ENCODE measurements at regions not wholly inside any gene's neighbourhood (a gene's known extent, or its start where the extent isn't known, plus 50 kb on each side); places are given as distances from the start of the nearest gene placed in this dataset.

- TF ChIP-seq, protein P1, sequence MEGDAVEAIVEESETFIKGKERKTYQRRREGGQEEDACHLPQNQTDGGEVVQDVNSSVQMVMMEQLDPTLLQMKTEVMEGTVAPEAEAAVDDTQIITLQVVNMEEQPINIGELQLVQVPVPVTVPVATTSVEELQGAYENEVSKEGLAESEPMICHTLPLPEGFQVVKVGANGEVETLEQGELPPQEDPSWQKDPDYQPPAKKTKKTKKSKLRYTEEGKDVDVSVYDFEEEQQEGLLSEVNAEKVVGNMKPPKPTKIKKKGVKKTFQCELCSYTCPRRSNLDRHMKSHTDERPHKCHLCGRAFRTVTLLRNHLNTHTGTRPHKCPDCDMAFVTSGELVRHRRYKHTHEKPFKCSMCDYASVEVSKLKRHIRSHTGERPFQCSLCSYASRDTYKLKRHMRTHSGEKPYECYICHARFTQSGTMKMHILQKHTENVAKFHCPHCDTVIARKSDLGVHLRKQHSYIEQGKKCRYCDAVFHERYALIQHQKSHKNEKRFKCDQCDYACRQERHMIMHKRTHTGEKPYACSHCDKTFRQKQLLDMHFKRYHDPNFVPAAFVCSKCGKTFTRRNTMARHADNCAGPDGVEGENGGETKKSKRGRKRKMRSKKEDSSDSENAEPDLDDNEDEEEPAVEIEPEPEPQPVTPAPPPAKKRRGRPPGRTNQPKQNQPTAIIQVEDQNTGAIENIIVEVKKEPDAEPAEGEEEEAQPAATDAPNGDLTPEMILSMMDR (CRISPR knock-in tag; IDR thresholded peaks at IDR 0.05): no peak
- TF ChIP-seq BHLHE40 (IDR thresholded peaks at IDR 0.05; ENCODE audit: low read length): no peak
- TF ChIP-seq SRSF1 (optimal IDR thresholded peaks at IDR 0.05; ENCODE audit: low read depth, low read length): no peak
- TF ChIP-seq NR2C2 (CRISPR knock-in tag; IDR thresholded peaks at IDR 0.05; ENCODE audit: borderline replicate concordance): no peak
- no peak for TF ChIP-seq HINFP (CRISPR knock-in tag; IDR thresholded peaks at IDR 0.05; ENCODE audit: low read depth)
- no peak for TF ChIP-seq PHF21A (CRISPR knock-in tag; IDR thresholded peaks at IDR 0.05)
Measured at GRCh38 chr9:80351612-80352011, 779.8 kb downstream of the TLE4 start.
